ENCODE measurements at regions not wholly inside any gene's neighbourhood (a gene's known extent, or its start where the extent isn't known, plus 50 kb on each side); places are given as distances from the start of the nearest gene placed in this dataset.

- TF ChIP-seq CSRNP1 (CRISPR knock-in tag; IDR thresholded peaks at IDR 0.05) (peak; percentile 44; the same call in 1 of the 2 replicates), CERS6 (CRISPR knock-in tag; IDR thresholded peaks at IDR 0.05) (no peak), ZNF512B (CRISPR knock-in tag; IDR thresholded peaks at IDR 0.05; ENCODE audit: borderline replicate concordance) (no peak), ZBTB10 (CRISPR knock-in tag; IDR thresholded peaks at IDR 0.05; ENCODE audit: borderline replicate concordance) (0 out of 2 replicates have a peak, but pooled peaks have one; percentile 62), NFRKB (IDR thresholded peaks at IDR 0.05) (no peak), IRF1 (CRISPR knock-in tag; IDR thresholded peaks at IDR 0.05; ENCODE audit: low read depth) (no peak), HDAC1 (CRISPR knock-in tag; IDR thresholded peaks at IDR 0.05) (peak; percentile 94; the same call in 1 of the 2 replicates), ZNF883 (CRISPR knock-in tag; IDR thresholded peaks at IDR 0.05; ENCODE audit: not compliant biosample characterization) (no peak), U2AF1 (optimal IDR thresholded peaks at IDR 0.05; ENCODE audit: low read depth, low read length) (no peak), NCOA1 (CRISPR knock-in tag; IDR thresholded peaks at IDR 0.05) (no peak), NFE2 (CRISPR knock-in tag; IDR thresholded peaks at IDR 0.05) (no peak; the same call in 1 of the 2 replicates), SMAD1 (CRISPR knock-in tag; IDR thresholded peaks at IDR 0.05; ENCODE audit: borderline replicate concordance, low read depth) (no peak), MNT (IDR thresholded peaks at IDR 0.05) (peak; percentile 19; the same call in 1 of the 2 replicates), TBX2 (CRISPR knock-in tag; IDR thresholded peaks at IDR 0.05; ENCODE audit: borderline replicate concordance) (peak; percentile 97)
Observed at GRCh38 chr1:55428944-55429931, 214.1 kb upstream of the USP24 start (continued).
